ENCODE measurements at regions not wholly inside any gene's neighbourhood (a gene's known extent, or its start where the extent isn't known, plus 50 kb on each side); places are given as distances from the start of the nearest gene placed in this dataset.

DNA sequence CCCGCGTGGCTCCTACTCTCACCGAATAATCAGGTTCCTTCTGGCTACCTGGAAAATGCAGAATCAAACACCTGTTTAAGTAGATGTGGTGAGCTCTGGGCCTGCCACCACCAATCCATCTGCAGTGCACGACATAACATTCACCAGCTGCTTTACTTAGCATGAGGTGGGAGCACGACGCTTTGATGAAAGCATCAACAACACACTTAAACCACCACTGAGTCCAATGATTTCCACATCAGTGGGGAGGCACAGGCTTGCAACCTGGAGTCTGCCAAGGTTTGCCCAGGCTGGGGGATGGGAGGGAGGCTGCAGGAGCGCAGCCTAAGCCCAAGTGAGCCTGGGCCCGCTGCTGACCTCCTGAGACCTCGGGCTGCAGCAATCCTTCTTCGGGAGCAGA, 415.5 kb downstream of the MEIS1 start:
- TF ChIP-seq, protein P1, sequence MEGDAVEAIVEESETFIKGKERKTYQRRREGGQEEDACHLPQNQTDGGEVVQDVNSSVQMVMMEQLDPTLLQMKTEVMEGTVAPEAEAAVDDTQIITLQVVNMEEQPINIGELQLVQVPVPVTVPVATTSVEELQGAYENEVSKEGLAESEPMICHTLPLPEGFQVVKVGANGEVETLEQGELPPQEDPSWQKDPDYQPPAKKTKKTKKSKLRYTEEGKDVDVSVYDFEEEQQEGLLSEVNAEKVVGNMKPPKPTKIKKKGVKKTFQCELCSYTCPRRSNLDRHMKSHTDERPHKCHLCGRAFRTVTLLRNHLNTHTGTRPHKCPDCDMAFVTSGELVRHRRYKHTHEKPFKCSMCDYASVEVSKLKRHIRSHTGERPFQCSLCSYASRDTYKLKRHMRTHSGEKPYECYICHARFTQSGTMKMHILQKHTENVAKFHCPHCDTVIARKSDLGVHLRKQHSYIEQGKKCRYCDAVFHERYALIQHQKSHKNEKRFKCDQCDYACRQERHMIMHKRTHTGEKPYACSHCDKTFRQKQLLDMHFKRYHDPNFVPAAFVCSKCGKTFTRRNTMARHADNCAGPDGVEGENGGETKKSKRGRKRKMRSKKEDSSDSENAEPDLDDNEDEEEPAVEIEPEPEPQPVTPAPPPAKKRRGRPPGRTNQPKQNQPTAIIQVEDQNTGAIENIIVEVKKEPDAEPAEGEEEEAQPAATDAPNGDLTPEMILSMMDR (IDR thresholded peaks at IDR 0.05), result no peak
- no peak for TF ChIP-seq POLR2A (IDR thresholded peaks at IDR 0.05)

Data from esophagus squamous epithelium (tissue), 4 donors.